H9 (cell line): ENCODE measurements at regions not wholly inside any gene's neighbourhood (a gene's known extent, or its start where the extent isn't known, plus 50 kb on each side); places are given as distances from the start of the nearest gene placed in this dataset.

ENCODE experiments used
- DNase-seq: peaks from one replicate; pipeline ENCODE4 v3.0.0-alpha.2; 2017
- H2AFZ ChIP-seq: one replicate; pipeline ENCODE4 v1.6.1; 2013; ENCODE audit warnings: mild to moderate bottlenecking, low read length, control low read depth, moderate library complexity
- H2AK5ac ChIP-seq: 2 replicates; pipeline ENCODE4 v1.6.1; 2013; ENCODE audit warnings: low read length, control low read depth, mixed read lengths; ENCODE audit not compliant: insufficient read length
- H2BK120ac ChIP-seq: one replicate; pipeline ENCODE4 v1.6.1; 2013; ENCODE audit warnings: low read depth, mild to moderate bottlenecking, low read length, control low read depth, inconsistent platforms; ENCODE audit not compliant: poor library complexity, severe bottlenecking
- H2BK12ac ChIP-seq: 2 replicates; pipeline ENCODE4 v1.6.1; 2013; ENCODE audit warnings: low read length, control low read depth, mixed read lengths, low read depth; ENCODE audit not compliant: insufficient read length
- H2BK15ac ChIP-seq: 2 replicates; pipeline ENCODE4 v1.6.1; 2013; ENCODE audit warnings: low read depth, low read length, control low read depth
- H2BK20ac ChIP-seq: one replicate; pipeline ENCODE4 v1.6.1; 2013; ENCODE audit warnings: low read depth, mild to moderate bottlenecking, low read length, control low read depth, inconsistent platforms; ENCODE audit not compliant: poor library complexity, severe bottlenecking
- H2BK5ac ChIP-seq: 2 replicates; pipeline ENCODE4 v1.6.1; 2013; ENCODE audit warnings: low read length, control low read depth, mixed read lengths; ENCODE audit not compliant: insufficient read length
- H3K14ac ChIP-seq: 2 replicates; pipeline ENCODE4 v1.6.1; 2013; ENCODE audit warnings: low read length, control low read depth; ENCODE audit not compliant: insufficient read depth
- H3K18ac ChIP-seq: 2 replicates; pipeline ENCODE4 v1.6.1; 2013; ENCODE audit warnings: low read depth, mild to moderate bottlenecking, mixed read lengths, low read length, control low read depth; ENCODE audit not compliant: insufficient read length
- H3K23ac ChIP-seq: 2 replicates; pipeline ENCODE4 v1.6.1; 2013; ENCODE audit warnings: low read length, control low read depth, mixed read lengths, low read depth; ENCODE audit not compliant: insufficient read length
- H3K23me2 ChIP-seq: 2 replicates; pipeline ENCODE4 v1.6.1; 2013; ENCODE audit warnings: low read depth, mild to moderate bottlenecking, mixed read lengths, low read length, control low read depth; ENCODE audit not compliant: insufficient read length, poor library complexity, severe bottlenecking
- H3K27ac ChIP-seq: 2 replicates; pipeline ENCODE4 v1.5.1; 2013; ENCODE audit warnings: low read length, control low read depth, mixed read lengths, low read depth; ENCODE audit not compliant: insufficient read length
- H3K27me3 ChIP-seq: 2 replicates; pipeline ENCODE4 v1.6.1; 2013; ENCODE audit warnings: low read length, control low read depth, inconsistent platforms; ENCODE audit not compliant: insufficient read depth
- H3K4ac ChIP-seq: 2 replicates; pipeline ENCODE4 v1.6.1; 2013; ENCODE audit warnings: low read depth, mild to moderate bottlenecking, control low read depth, inconsistent platforms, low read length, moderate library complexity
- H3K4me1 ChIP-seq: 2 replicates; pipeline ENCODE4 v1.6.1; 2013; ENCODE audit warnings: low read length, control low read depth, inconsistent platforms; ENCODE audit not compliant: insufficient read depth
- H3K4me2 ChIP-seq: 2 replicates; pipeline ENCODE4 v1.6.1; 2013; ENCODE audit warnings: low read length, control low read depth, mixed read lengths; ENCODE audit not compliant: insufficient read length, insufficient read depth
- H3K56ac ChIP-seq: 2 replicates; pipeline ENCODE4 v1.6.1; 2013; ENCODE audit warnings: low read depth, mild to moderate bottlenecking, mixed read lengths, low read length, control low read depth; ENCODE audit not compliant: insufficient read length
- H3K79me1 ChIP-seq: 2 replicates; pipeline ENCODE4 v1.6.1; 2013; ENCODE audit warnings: low read depth, mild to moderate bottlenecking, moderate library complexity, low read length, control low read depth, inconsistent platforms; ENCODE audit not compliant: insufficient read depth, poor library complexity, severe bottlenecking
- H3K79me2 ChIP-seq: 2 replicates; pipeline ENCODE4 v1.6.1; 2013; ENCODE audit warnings: low read length, control low read depth, inconsistent platforms; ENCODE audit not compliant: insufficient read depth
- H3K9ac ChIP-seq: 2 replicates; pipeline ENCODE4 v1.6.1; 2013; ENCODE audit warnings: low read length, control low read depth, mixed read lengths; ENCODE audit not compliant: insufficient read length; ENCODE audit errors: extremely low read depth
- H3K9me3 ChIP-seq: one replicate; pipeline ENCODE4 v1.6.1; 2013; ENCODE audit warnings: low read depth, low read length, inconsistent platforms; ENCODE audit not compliant: control insufficient read depth
- H3T11ph ChIP-seq: one replicate; pipeline ENCODE4 v1.6.1; 2013; ENCODE audit warnings: mild to moderate bottlenecking, low read length, control low read depth, inconsistent platforms
- H4K20me1 ChIP-seq: one replicate; pipeline ENCODE4 v1.6.1; 2013; ENCODE audit not compliant: control insufficient read depth, insufficient read length, insufficient read depth
- H4K5ac ChIP-seq: 2 replicates; pipeline ENCODE4 v1.6.1; 2013; ENCODE audit warnings: low read depth, mild to moderate bottlenecking, mixed read lengths, low read length, control low read depth; ENCODE audit not compliant: insufficient read length
- H4K8ac ChIP-seq: replicated peaks from 2 replicates; pipeline ENCODE4 v1.6.1; 2013; ENCODE audit warnings: low read length, control low read depth, mixed read lengths, low read depth; ENCODE audit not compliant: insufficient read length
- H4K91ac ChIP-seq: 2 replicates; pipeline ENCODE4 v1.6.1; 2013; ENCODE audit warnings: low read depth, mild to moderate bottlenecking, moderate library complexity, mixed read lengths, low read length, control low read depth; ENCODE audit not compliant: insufficient read length
- H3K27ac Mint-ChIP-seq, 3 experiments: 2 replicates in 2 of 3; 3 replicates in 1 of 3; pipeline ENCODE4 v1.8.0; 2020 to 2021; ENCODE audit warnings: mixed read lengths in 3 of 3, mild to moderate bottlenecking in 1 of 3, moderate library complexity in 1 of 3
- H3K27me3 Mint-ChIP-seq: 2 replicates; pipeline ENCODE4 v1.8.0; 2021; ENCODE audit warnings: low read depth, mild to moderate bottlenecking, moderate library complexity, mixed read lengths
- H3K36me3 Mint-ChIP-seq, 3 experiments: 2 replicates in 2 of 3; 3 replicates in 1 of 3; pipeline ENCODE4 v1.8.0; 2020 to 2021; ENCODE audit warnings: low read depth in 3 of 3, mixed read lengths in 3 of 3; ENCODE audit not compliant: insufficient read depth in 1 of 3
- H3K4me1 Mint-ChIP-seq, 2 experiments: 2 replicates each; pipeline ENCODE4 v1.8.0; 2020; ENCODE audit warnings: mixed read lengths in 2 of 2
- H3K4me3 Mint-ChIP-seq, 2 experiments: 2 replicates in 1 of 2; 3 replicates in 1 of 2; pipeline ENCODE4 v1.8.0; 2020 to 2021; ENCODE audit warnings: mild to moderate bottlenecking in 2 of 2, mixed read lengths in 2 of 2, moderate library complexity in 1 of 2
- H3K9me3 Mint-ChIP-seq, 2 experiments: 2 replicates in 1 of 2; 3 replicates in 1 of 2; pipeline ENCODE4 v1.8.0; 2020; ENCODE audit warnings: mild to moderate bottlenecking in 2 of 2, mixed read lengths in 2 of 2, moderate library complexity in 1 of 2
- CTCF ChIP-seq: fragments of 200-600 bp; sonication (generic); conservative IDR thresholded peaks from 3 replicates; pipeline ENCODE4 v1.8.0; 2021; ENCODE audit warnings: antibody characterized with exemption, mild to moderate bottlenecking
- WGBS: extraction: QIAGEN DNeasy Blood & Tissue Kit; methylation state at CpG from one replicate; pipeline ENCODE4 v1.1.7; 2013; ENCODE audit warnings: missing lambda C conversion rate, low lambda C conversion rate, mixed read lengths; ENCODE audit not compliant: insufficient read length; ENCODE audit errors: extremely low coverage; 5-methylcytosine and 5-hydroxymethylcytosine counted together

GRCh38 chrX:13257223-13258051 lies 62.4 kb downstream of the ATXN3L start:
- TF ChIP-seq CTCF = no peak
- Histone ChIP-seq H3K18ac (no peak overlapping the region), H3K56ac (no peak overlapping the region), H3K79me2 (no peaks in the 10 kb centered on the region), H3K14ac (no peak overlapping the region), H3K4ac (no peak overlapping the region), H3K9me3 (no peaks in the 10 kb centered on the region), H3K23me2 (no peaks in the 10 kb centered on the region), H2BK15ac (no peak overlapping the region), H2AK5ac (no peak overlapping the region), H2BK12ac (no peak overlapping the region), H2BK20ac (no peak overlapping the region), H3K27ac (no peak overlapping the region), H3K27me3 (no peaks in the 10 kb centered on the region), H4K8ac (no peak overlapping the region), H2BK120ac (no peak overlapping the region), H4K20me1 (no peaks in the 10 kb centered on the region), H4K91ac (no peak overlapping the region), H3K4me2 (no peak overlapping the region), H3T11ph (no peak overlapping the region), H2AFZ (no peak overlapping the region), H3K79me1 (no peaks in the 10 kb centered on the region), H3K4me1 (no peaks in the 10 kb centered on the region), H4K5ac (no peak overlapping the region), H2BK5ac (no peak overlapping the region), H3K23ac (no peak overlapping the region), H3K9ac (no peak overlapping the region)
- Mint-ChIP-seq H3K4me3 (no peak overlapping the region), H3K36me3 (peaks cover 1 to 6% (median 5%) of the 10 kb centered on the region in 3 experiments; a peak in 6 of 7 replicates), H3K9me3 (peaks cover 63 to 64% of the 10 kb centered on the region in 2 experiments), H3K27me3 (no peaks in the 10 kb centered on the region; the same call in 1 of the 2 replicates), H3K4me1 (no peaks in the 10 kb centered on the region; a peak in 1 of 4 replicates), H3K27ac (no peak overlapping the region)
- no CpG with 5 or more reads among the region's 6 CpGs for WGBS
- no peak for DNase-seq
